HEK293 (cell line): ENCODE measurements at regions not wholly inside any gene's neighbourhood (a gene's known extent, or its start where the extent isn't known, plus 50 kb on each side); places are given as distances from the start of the nearest gene placed in this dataset.

Experiments
- BCL11A ChIP-seq: fragments of 450-650 bp; formaldehyde crosslinking; IDR thresholded peaks from 2 replicates; pipeline ENCODE4 v1.5.1; 2016; ENCODE audit warnings: low read depth, missing biosample characterization, missing genetic modification characterization
- GLI2 ChIP-seq: fragments of 450-650 bp; formaldehyde crosslinking; IDR thresholded peaks from 2 replicates; pipeline ENCODE4; 2017; ENCODE audit warnings: missing biosample characterization, missing genetic modification characterization, low read depth, borderline replicate concordance
- GLIS1 ChIP-seq: fragments of 450-650 bp; formaldehyde crosslinking; IDR thresholded peaks from 2 replicates; pipeline ENCODE4 v1.5.1; 2016; ENCODE audit warnings: missing biosample characterization, missing genetic modification characterization
- IKZF3 ChIP-seq: fragments of 450-650 bp; IDR thresholded peaks from 2 replicates; pipeline ENCODE4 v1.5.0; 2018; ENCODE audit warnings: missing biosample characterization, mild to moderate bottlenecking, missing genetic modification characterization, moderate library complexity
- KLF1 ChIP-seq: fragments of 450-650 bp; formaldehyde crosslinking; IDR thresholded peaks from 2 replicates; pipeline ENCODE4 v1.5.1; 2016; ENCODE audit warnings: missing biosample characterization, missing genetic modification characterization
- KLF8 ChIP-seq: fragments of 450-650 bp; formaldehyde crosslinking; IDR thresholded peaks from 2 replicates; pipeline ENCODE4 v1.5.1; 2016; ENCODE audit warnings: missing biosample characterization, missing genetic modification characterization
- RBAK ChIP-seq: fragments of 450-650 bp; formaldehyde crosslinking; IDR thresholded peaks from 2 replicates; pipeline ENCODE4 v1.5.1; 2016; ENCODE audit warnings: missing biosample characterization, missing genetic modification characterization
- SP2 ChIP-seq: fragments of 450-650 bp; formaldehyde crosslinking; IDR thresholded peaks from 2 replicates; pipeline ENCODE4 v1.5.1; 2016; ENCODE audit warnings: missing biosample characterization, missing genetic modification characterization
- SP3 ChIP-seq: fragments of 450-650 bp; formaldehyde crosslinking; IDR thresholded peaks from 2 replicates; pipeline ENCODE4 v1.5.1; 2016; ENCODE audit warnings: missing biosample characterization, missing genetic modification characterization
- SP7 ChIP-seq: fragments of 450-650 bp; formaldehyde crosslinking; IDR thresholded peaks from 2 replicates; pipeline ENCODE4 v1.5.1; 2016; ENCODE audit warnings: missing biosample characterization, missing genetic modification characterization
- TCF7L2 ChIP-seq: IDR thresholded peaks from 2 replicates; pipeline ENCODE4 v1.6.1; 2011; ENCODE audit warnings: low read depth, mild to moderate bottlenecking, inconsistent platforms, low read length, moderate library complexity, borderline replicate concordance
- WT1 ChIP-seq: fragments of 450-650 bp; formaldehyde crosslinking; IDR thresholded peaks from 2 replicates; pipeline ENCODE4 v1.5.1; 2016; ENCODE audit warnings: missing biosample characterization, missing genetic modification characterization
- ZBTB8A ChIP-seq: fragments of 450-650 bp; formaldehyde crosslinking; IDR thresholded peaks from 2 replicates; pipeline ENCODE4 v1.5.1; 2016; ENCODE audit warnings: missing biosample characterization, missing genetic modification characterization
- ZFP69B ChIP-seq: fragments of 450-650 bp; formaldehyde crosslinking; IDR thresholded peaks from 2 replicates; pipeline ENCODE4 v1.5.1; 2016; ENCODE audit warnings: missing biosample characterization, missing genetic modification characterization
- ZNF2 ChIP-seq: fragments of 450-650 bp; formaldehyde crosslinking; IDR thresholded peaks from 2 replicates; pipeline ENCODE4 v1.5.1; 2016; ENCODE audit warnings: missing biosample characterization, missing genetic modification characterization
- ZNF394 ChIP-seq: fragments of 450-650 bp; formaldehyde crosslinking; IDR thresholded peaks from 2 replicates; pipeline ENCODE4 v1.5.1; 2016; ENCODE audit warnings: missing biosample characterization, missing genetic modification characterization, mild to moderate bottlenecking, moderate library complexity, borderline replicate concordance
- ZNF600 ChIP-seq: fragments of 450-650 bp; formaldehyde crosslinking; IDR thresholded peaks from 2 replicates; pipeline ENCODE4 v1.5.1; 2016; ENCODE audit warnings: missing biosample characterization, missing genetic modification characterization
- ZNF629 ChIP-seq: fragments of 450-650 bp; formaldehyde crosslinking; IDR thresholded peaks from 2 replicates; pipeline ENCODE4 v1.5.1; 2017; ENCODE audit warnings: missing biosample characterization, missing genetic modification characterization
- ZNF837 ChIP-seq: fragments of 450-650 bp; formaldehyde crosslinking; IDR thresholded peaks from 2 replicates; pipeline ENCODE4 v1.5.1; 2016; ENCODE audit warnings: missing biosample characterization, missing genetic modification characterization
- ZXDB ChIP-seq: fragments of 450-650 bp; formaldehyde crosslinking; IDR thresholded peaks from 2 replicates; pipeline ENCODE4 v1.5.1; 2016; ENCODE audit warnings: missing biosample characterization, missing genetic modification characterization
- TF ChIP-seq, protein P1 (sequence below): fragments of 450-650 bp; IDR thresholded peaks from 2 replicates; pipeline ENCODE4 v1.5.1; 2018; ENCODE audit warnings: missing biosample characterization, mild to moderate bottlenecking, missing genetic modification characterization
- TF ChIP-seq, protein P2 (sequence below): fragments of 450-650 bp; formaldehyde crosslinking; IDR thresholded peaks from 2 replicates; pipeline ENCODE4 v1.5.1; 2016; ENCODE audit warnings: missing biosample characterization, missing genetic modification characterization
- TF ChIP-seq, protein P3 (sequence below): fragments of 450-650 bp; formaldehyde crosslinking; conservative IDR thresholded peaks from 2 replicates; pipeline ENCODE4 v1.5.1; 2016; ENCODE audit warnings: low read depth, missing biosample characterization, missing genetic modification characterization
- TF ChIP-seq, protein P4 (sequence below): fragments of 450-650 bp; formaldehyde crosslinking; IDR thresholded peaks from 2 replicates; pipeline ENCODE4 v1.5.1; 2016; ENCODE audit warnings: missing biosample characterization, missing genetic modification characterization
- TF ChIP-seq, protein P5 (sequence below): fragments of 450-650 bp; formaldehyde crosslinking; IDR thresholded peaks from 2 replicates; pipeline ENCODE4 v1.5.1; 2017; ENCODE audit warnings: missing biosample characterization, missing genetic modification characterization

GRCh38 chr21:31509194-31510017, 150.1 kb upstream of the SOD1 start (continued):
- 0 out of 2 replicates have a peak, but pooled peaks have one; percentile 21 for TF ChIP-seq TCF7L2
- peak; percentile 53; the same call in 1 of the 2 replicates for TF ChIP-seq KLF1 (tag by site-specific recombination)
- TF ChIP-seq, protein P1, sequence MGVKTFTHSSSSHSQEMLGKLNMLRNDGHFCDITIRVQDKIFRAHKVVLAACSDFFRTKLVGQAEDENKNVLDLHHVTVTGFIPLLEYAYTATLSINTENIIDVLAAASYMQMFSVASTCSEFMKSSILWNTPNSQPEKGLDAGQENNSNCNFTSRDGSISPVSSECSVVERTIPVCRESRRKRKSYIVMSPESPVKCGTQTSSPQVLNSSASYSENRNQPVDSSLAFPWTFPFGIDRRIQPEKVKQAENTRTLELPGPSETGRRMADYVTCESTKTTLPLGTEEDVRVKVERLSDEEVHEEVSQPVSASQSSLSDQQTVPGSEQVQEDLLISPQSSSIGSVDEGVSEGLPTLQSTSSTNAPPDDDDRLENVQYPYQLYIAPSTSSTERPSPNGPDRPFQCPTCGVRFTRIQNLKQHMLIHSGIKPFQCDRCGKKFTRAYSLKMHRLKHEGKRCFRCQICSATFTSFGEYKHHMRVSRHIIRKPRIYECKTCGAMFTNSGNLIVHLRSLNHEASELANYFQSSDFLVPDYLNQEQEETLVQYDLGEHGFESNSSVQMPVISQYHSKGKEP (tag by site-specific recombination): peak; percentile 80
- peak; percentile 72 for TF ChIP-seq ZNF629 (tag by site-specific recombination)
- TF ChIP-seq ZNF2: 0 out of 2 replicates have a peak, but pooled peaks have one; percentile 42
- peak; percentile 53; the same call in 1 of the 2 replicates for TF ChIP-seq ZNF600 (tag by site-specific recombination)
- TF ChIP-seq BCL11A: no peak
- TF ChIP-seq ZFP69B (tag by site-specific recombination): peak; percentile 82
- TF ChIP-seq ZNF394 (tag by site-specific recombination): peak; percentile 60; the same call in 1 of the 2 replicates
- 0 out of 2 replicates have a peak, but pooled peaks have one; percentile 47 for TF ChIP-seq SP3
- peak; percentile 85; the same call in 1 of the 2 replicates for TF ChIP-seq ZXDB
- no peak for TF ChIP-seq GLI2 (tag by site-specific recombination)
- peak; percentile 80 for TF ChIP-seq GLIS1
- peak; percentile 91 for TF ChIP-seq SP7 (tag by site-specific recombination)
- TF ChIP-seq, protein P2, sequence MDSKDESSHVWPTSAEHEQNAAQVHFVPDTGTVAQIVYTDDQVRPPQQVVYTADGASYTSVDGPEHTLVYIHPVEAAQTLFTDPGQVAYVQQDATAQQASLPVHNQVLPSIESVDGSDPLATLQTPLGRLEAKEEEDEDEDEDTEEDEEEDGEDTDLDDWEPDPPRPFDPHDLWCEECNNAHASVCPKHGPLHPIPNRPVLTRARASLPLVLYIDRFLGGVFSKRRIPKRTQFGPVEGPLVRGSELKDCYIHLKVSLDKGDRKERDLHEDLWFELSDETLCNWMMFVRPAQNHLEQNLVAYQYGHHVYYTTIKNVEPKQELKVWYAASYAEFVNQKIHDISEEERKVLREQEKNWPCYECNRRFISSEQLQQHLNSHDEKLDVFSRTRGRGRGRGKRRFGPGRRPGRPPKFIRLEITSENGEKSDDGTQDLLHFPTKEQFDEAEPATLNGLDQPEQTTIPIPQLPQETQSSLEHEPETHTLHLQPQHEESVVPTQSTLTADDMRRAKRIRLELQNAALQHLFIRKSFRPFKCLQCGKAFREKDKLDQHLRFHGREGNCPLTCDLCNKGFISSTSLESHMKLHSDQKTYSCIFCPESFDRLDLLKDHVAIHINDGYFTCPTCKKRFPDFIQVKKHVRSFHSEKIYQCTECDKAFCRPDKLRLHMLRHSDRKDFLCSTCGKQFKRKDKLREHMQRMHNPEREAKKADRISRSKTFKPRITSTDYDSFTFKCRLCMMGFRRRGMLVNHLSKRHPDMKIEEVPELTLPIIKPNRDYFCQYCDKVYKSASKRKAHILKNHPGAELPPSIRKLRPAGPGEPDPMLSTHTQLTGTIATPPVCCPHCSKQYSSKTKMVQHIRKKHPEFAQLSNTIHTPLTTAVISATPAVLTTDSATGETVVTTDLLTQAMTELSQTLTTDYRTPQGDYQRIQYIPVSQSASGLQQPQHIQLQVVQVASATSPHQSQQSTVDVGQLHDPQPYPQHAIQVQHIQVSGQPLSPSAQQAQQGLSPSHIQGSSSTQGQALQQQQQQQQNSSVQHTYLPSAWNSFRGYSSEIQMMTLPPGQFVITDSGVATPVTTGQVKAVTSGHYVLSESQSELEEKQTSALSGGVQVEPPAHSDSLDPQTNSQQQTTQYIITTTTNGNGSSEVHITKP: peak; percentile 60; the same call in 1 of the 2 replicates
- peak; percentile 83 for TF ChIP-seq KLF8 (tag by site-specific recombination)
- TF ChIP-seq ZNF837 (tag by site-specific recombination): no peak
- TF ChIP-seq, protein P3, sequence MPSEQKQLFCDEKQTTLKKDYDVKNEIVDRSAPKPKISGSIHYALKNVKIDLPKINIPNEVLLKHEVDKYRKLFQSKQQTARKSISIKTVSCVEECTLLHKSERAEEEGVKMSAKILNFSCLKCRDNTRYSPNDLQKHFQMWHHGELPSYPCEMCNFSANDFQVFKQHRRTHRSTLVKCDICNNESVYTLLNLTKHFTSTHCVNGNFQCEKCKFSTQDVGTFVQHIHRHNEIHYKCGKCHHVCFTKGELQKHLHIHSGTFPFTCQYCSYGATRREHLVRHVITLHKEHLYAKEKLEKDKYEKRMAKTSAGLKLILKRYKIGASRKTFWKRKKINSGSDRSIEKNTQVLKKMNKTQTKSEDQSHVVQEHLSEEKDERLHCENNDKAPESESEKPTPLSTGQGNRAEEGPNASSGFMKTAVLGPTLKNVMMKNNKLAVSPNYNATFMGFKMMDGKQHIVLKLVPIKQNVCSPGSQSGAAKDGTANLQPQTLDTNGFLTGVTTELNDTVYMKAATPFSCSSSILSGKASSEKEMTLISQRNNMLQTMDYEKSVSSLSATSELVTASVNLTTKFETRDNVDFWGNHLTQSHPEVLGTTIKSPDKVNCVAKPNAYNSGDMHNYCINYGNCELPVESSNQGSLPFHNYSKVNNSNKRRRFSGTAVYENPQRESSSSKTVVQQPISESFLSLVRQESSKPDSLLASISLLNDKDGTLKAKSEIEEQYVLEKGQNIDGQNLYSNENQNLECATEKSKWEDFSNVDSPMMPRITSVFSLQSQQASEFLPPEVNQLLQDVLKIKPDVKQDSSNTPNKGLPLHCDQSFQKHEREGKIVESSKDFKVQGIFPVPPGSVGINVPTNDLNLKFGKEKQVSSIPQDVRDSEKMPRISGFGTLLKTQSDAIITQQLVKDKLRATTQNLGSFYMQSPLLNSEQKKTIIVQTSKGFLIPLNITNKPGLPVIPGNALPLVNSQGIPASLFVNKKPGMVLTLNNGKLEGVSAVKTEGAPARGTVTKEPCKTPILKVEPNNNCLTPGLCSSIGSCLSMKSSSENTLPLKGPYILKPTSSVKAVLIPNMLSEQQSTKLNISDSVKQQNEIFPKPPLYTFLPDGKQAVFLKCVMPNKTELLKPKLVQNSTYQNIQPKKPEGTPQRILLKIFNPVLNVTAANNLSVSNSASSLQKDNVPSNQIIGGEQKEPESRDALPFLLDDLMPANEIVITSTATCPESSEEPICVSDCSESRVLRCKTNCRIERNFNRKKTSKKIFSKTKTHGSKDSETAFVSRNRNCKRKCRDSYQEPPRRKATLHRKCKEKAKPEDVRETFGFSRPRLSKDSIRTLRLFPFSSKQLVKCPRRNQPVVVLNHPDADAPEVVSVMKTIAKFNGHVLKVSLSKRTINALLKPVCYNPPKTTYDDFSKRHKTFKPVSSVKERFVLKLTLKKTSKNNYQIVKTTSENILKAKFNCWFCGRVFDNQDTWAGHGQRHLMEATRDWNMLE (tag by site-specific recombination): peak; percentile 36; the same call in 1 of the 2 replicates
- 0 out of 2 replicates have a peak, but pooled peaks have one; percentile 32 for TF ChIP-seq ZBTB8A (tag by site-specific recombination)
- TF ChIP-seq, protein P4, sequence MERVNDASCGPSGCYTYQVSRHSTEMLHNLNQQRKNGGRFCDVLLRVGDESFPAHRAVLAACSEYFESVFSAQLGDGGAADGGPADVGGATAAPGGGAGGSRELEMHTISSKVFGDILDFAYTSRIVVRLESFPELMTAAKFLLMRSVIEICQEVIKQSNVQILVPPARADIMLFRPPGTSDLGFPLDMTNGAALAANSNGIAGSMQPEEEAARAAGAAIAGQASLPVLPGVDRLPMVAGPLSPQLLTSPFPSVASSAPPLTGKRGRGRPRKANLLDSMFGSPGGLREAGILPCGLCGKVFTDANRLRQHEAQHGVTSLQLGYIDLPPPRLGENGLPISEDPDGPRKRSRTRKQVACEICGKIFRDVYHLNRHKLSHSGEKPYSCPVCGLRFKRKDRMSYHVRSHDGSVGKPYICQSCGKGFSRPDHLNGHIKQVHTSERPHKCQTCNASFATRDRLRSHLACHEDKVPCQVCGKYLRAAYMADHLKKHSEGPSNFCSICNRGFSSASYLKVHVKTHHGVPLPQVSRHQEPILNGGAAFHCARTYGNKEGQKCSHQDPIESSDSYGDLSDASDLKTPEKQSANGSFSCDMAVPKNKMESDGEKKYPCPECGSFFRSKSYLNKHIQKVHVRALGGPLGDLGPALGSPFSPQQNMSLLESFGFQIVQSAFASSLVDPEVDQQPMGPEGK (tag by site-specific recombination): peak; percentile 89
- no peak for TF ChIP-seq RBAK (tag by site-specific recombination)
- TF ChIP-seq WT1 (tag by site-specific recombination): peak; percentile 76
- peak; percentile 68; the same call in 1 of the 2 replicates for TF ChIP-seq IKZF3 (tag by site-specific recombination)
- TF ChIP-seq, protein P5, sequence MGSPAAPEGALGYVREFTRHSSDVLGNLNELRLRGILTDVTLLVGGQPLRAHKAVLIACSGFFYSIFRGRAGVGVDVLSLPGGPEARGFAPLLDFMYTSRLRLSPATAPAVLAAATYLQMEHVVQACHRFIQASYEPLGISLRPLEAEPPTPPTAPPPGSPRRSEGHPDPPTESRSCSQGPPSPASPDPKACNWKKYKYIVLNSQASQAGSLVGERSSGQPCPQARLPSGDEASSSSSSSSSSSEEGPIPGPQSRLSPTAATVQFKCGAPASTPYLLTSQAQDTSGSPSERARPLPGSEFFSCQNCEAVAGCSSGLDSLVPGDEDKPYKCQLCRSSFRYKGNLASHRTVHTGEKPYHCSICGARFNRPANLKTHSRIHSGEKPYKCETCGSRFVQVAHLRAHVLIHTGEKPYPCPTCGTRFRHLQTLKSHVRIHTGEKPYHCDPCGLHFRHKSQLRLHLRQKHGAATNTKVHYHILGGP (tag by site-specific recombination): no peak
- TF ChIP-seq SP2 (tag by site-specific recombination): no peak
